WTC11 (cell line): ENCODE measurements at regions not wholly inside any gene's neighbourhood (a gene's known extent, or its start where the extent isn't known, plus 50 kb on each side); places are given as distances from the start of the nearest gene placed in this dataset.

ENCODE experiments used
- ATAC-seq: fragments of 200-7000 bp; cut with Tn5 transposase; 2 replicates; pipeline ENCODE4 v1.10.0; 2021; ENCODE audit warnings: mild to moderate bottlenecking, moderate library complexity
- CTCF ChIA-PET: fragments of 300-600 bp; sonication (Branson Sonifier 250); formaldehyde crosslinking; loops from one replicate; lab custom pipeline; 2021; ENCODE audit warnings: antibody characterized with exemption; lab: Charles Lee
- POLR2A ChIA-PET: fragments of 350-600 bp; sonication (Branson Sonifier 250); formaldehyde crosslinking; loops from one replicate; lab custom pipeline; 2021; ENCODE audit warnings: antibody characterized with exemption; lab: Charles Lee
- DNase-seq: peaks from one replicate; pipeline ENCODE4 v3.0.0; 2021; ENCODE audit warnings: low spot score
- H3K27ac Mint-ChIP-seq: 2 replicates; pipeline ENCODE4 v1.8.0; 2021; ENCODE audit warnings: mixed read lengths
- H3K27me3 Mint-ChIP-seq: 2 replicates; pipeline ENCODE4 v1.8.0; 2021; ENCODE audit warnings: low read depth, mild to moderate bottlenecking, moderate library complexity, mixed read lengths
- H3K36me3 Mint-ChIP-seq: 2 replicates; pipeline ENCODE4 v1.8.0; 2021; ENCODE audit warnings: mixed read lengths
- H3K4me1 Mint-ChIP-seq: 2 replicates; pipeline ENCODE4 v1.8.0; 2022; ENCODE audit warnings: mixed read lengths
- H3K4me3 Mint-ChIP-seq: 2 replicates; pipeline ENCODE4 v1.8.0; 2021; ENCODE audit warnings: mild to moderate bottlenecking, moderate library complexity, mixed read lengths
- H3K9me3 Mint-ChIP-seq: 2 replicates; pipeline ENCODE4 v1.8.0; 2021; ENCODE audit warnings: mixed read lengths
- AR ChIP-seq: fragments of 250-450 bp; sonication (Bioruptor Pico); IDR thresholded peaks from 2 replicates; pipeline ENCODE4 v1.9.0; 2021; ENCODE audit warnings: mild to moderate bottlenecking
- ATF1 ChIP-seq: sonication (generic); formaldehyde crosslinking; IDR thresholded peaks from 2 replicates; pipeline ENCODE4 v1.8.1; 2023; ENCODE audit warnings: mild to moderate bottlenecking, moderate library complexity, missing genetic modification reagents
- ERG ChIP-seq: fragments of 250-450 bp; sonication (Bioruptor Pico); IDR thresholded peaks from 2 replicates; pipeline ENCODE4 v1.8.0; 2021; ENCODE audit warnings: mild to moderate bottlenecking
- FOXP1 ChIP-seq: sonication (generic); formaldehyde crosslinking; IDR thresholded peaks from 2 replicates; pipeline ENCODE4 v1.8.0; 2022; ENCODE audit warnings: missing genetic modification reagents, mild to moderate bottlenecking, moderate library complexity, borderline replicate concordance
- GRHL2 ChIP-seq: fragments of 250-450 bp; sonication (Bioruptor Pico); IDR thresholded peaks from 2 replicates; pipeline ENCODE4 v1.8.0; 2022; ENCODE audit warnings: mild to moderate bottlenecking, moderate library complexity; ENCODE audit not compliant: insufficient replicate concordance, severe bottlenecking
- HMGA2 ChIP-seq: fragments of 250-450 bp; sonication (Bioruptor Pico); IDR thresholded peaks from 2 replicates; pipeline ENCODE4 v1.4.0; 2021; ENCODE audit warnings: mild to moderate bottlenecking, moderate library complexity
- HMGXB4 ChIP-seq: sonication (generic); formaldehyde crosslinking; IDR thresholded peaks from 2 replicates; pipeline ENCODE4 v1.8.1; 2023; ENCODE audit warnings: mild to moderate bottlenecking, moderate library complexity, missing genetic modification reagents
- JAZF1 ChIP-seq: fragments of 250-450 bp; sonication (Bioruptor Pico); IDR thresholded peaks from 2 replicates; pipeline ENCODE4 v1.9.0; 2021; ENCODE audit warnings: moderate library complexity, mild to moderate bottlenecking, inconsistent platforms
- JUN ChIP-seq: sonication (generic); formaldehyde crosslinking; IDR thresholded peaks from 2 replicates; pipeline ENCODE4 v1.8.0; 2023; ENCODE audit warnings: mild to moderate bottlenecking, missing genetic modification reagents
- KAT7 ChIP-seq: sonication (generic); formaldehyde crosslinking; IDR thresholded peaks from 2 replicates; pipeline ENCODE4 v1.8.1; 2023; ENCODE audit warnings: missing genetic modification reagents, mild to moderate bottlenecking, borderline replicate concordance
- NFYB ChIP-seq: sonication (generic); formaldehyde crosslinking; conservative IDR thresholded peaks from 2 replicates; pipeline ENCODE4 v1.8.0; 2022; ENCODE audit warnings: low read depth, missing genetic modification reagents
- OVOL2 ChIP-seq: fragments of 250-450 bp; sonication (Bioruptor Pico); IDR thresholded peaks from 2 replicates; pipeline ENCODE4 v1.9.0; 2021; ENCODE audit warnings: mild to moderate bottlenecking, borderline replicate concordance
- PRRX2 ChIP-seq: fragments of 250-450 bp; sonication (Bioruptor Pico); IDR thresholded peaks from 2 replicates; pipeline ENCODE4 v1.8.0; 2021; ENCODE audit warnings: mild to moderate bottlenecking
- TCF7 ChIP-seq: sonication (generic); formaldehyde crosslinking; IDR thresholded peaks from 2 replicates; pipeline ENCODE4 v1.8.0; 2022; ENCODE audit warnings: mild to moderate bottlenecking, low read depth, missing genetic modification reagents, moderate library complexity
- TEAD1 ChIP-seq: sonication (generic); formaldehyde crosslinking; IDR thresholded peaks from 2 replicates; pipeline ENCODE4 v1.8.0; 2022; ENCODE audit warnings: mild to moderate bottlenecking, missing genetic modification reagents
- USF2 ChIP-seq: sonication (generic); formaldehyde crosslinking; IDR thresholded peaks from 2 replicates; pipeline ENCODE4 v1.8.1; 2023; ENCODE audit warnings: mild to moderate bottlenecking, missing genetic modification reagents, moderate library complexity
- ZBTB21 ChIP-seq: sonication (generic); formaldehyde crosslinking; IDR thresholded peaks from 2 replicates; pipeline ENCODE4 v1.8.1; 2023; ENCODE audit warnings: mild to moderate bottlenecking, missing genetic modification reagents, borderline replicate concordance
- ZNF219 ChIP-seq: sonication (generic); formaldehyde crosslinking; IDR thresholded peaks from 2 replicates; pipeline ENCODE4 v1.8.0; 2023; ENCODE audit warnings: missing genetic modification reagents, mild to moderate bottlenecking, borderline replicate concordance
- ZNF263 ChIP-seq: sonication (generic); formaldehyde crosslinking; IDR thresholded peaks from 2 replicates; pipeline ENCODE4 v1.8.1; 2022; ENCODE audit warnings: low read depth, mild to moderate bottlenecking, moderate library complexity, missing genetic modification reagents
- ZNF396 ChIP-seq: fragments of 250-450 bp; sonication (Bioruptor Pico); IDR thresholded peaks from 2 replicates; pipeline ENCODE4 v1.8.0; 2021; ENCODE audit warnings: mild to moderate bottlenecking, moderate library complexity, borderline replicate concordance
- ZNF512 ChIP-seq: sonication (generic); formaldehyde crosslinking; IDR thresholded peaks from 2 replicates; pipeline ENCODE4 v1.8.1; 2022; ENCODE audit warnings: missing genetic modification reagents, borderline replicate concordance
- ZSCAN18 ChIP-seq: fragments of 250-450 bp; sonication (Bioruptor Pico); IDR thresholded peaks from 2 replicates; pipeline ENCODE4 v2.1.2; 2022; ENCODE audit warnings: mild to moderate bottlenecking, moderate library complexity

GRCh38 chr10:28903063-28903462 is 225.7 kb downstream of the BAMBI start:
- ATAC-seq (no peak), DNase-seq (no peak)
- Mint-ChIP-seq H3K36me3 (peaks cover 9% of the 10 kb centered on the region), H3K27me3 (no peaks in the 10 kb centered on the region), H3K9me3 (peaks cover 13% of the 10 kb centered on the region), H3K27ac (no peak overlapping the region), H3K4me1 (no peaks in the 10 kb centered on the region), H3K4me3 (no peak overlapping the region)
- TF ChIP-seq ZBTB21 (CRISPR knock-in tag): no peak
- TF ChIP-seq JAZF1 (CRISPR knock-in tag): no peak
- TF ChIP-seq ZNF219 (CRISPR knock-in tag): no peak
- TF ChIP-seq KAT7 (CRISPR knock-in tag): no peak
- no peak for TF ChIP-seq TEAD1
- CTCF ChIA-PET: no interaction called here
- POLR2A ChIA-PET: no interaction called here

GRCh38 chr10:28903736-28904135 is 226.4 kb downstream of the BAMBI start:
- DNase-seq: no peak
- H3K4me3 Mint-ChIP-seq: no peak overlapping the region
- peaks cover 9% of the 10 kb centered on the region for H3K36me3 Mint-ChIP-seq
- no peaks in the 10 kb centered on the region for H3K27me3 Mint-ChIP-seq
- no peak overlapping the region for H3K27ac Mint-ChIP-seq
- peaks cover 13% of the 10 kb centered on the region for H3K9me3 Mint-ChIP-seq
- POLR2A ChIA-PET: no interaction called here
- no peak for TF ChIP-seq ZNF396 (CRISPR knock-in tag)
- TF ChIP-seq OVOL2: no peak
- TF ChIP-seq JUN: no peak
- TF ChIP-seq ZSCAN18 (CRISPR knock-in tag): no peak
- TF ChIP-seq, all 79 proteins: peak for 0
- CTCF ChIA-PET: interaction anchor here (1.5 kb wide), 1 partner anchor 240 kb away, joined by 5 read pairs; no protein-coding TSS in a partner anchor
- H3K4me1 Mint-ChIP-seq: no peaks in the 10 kb centered on the region
- ATAC-seq: no peak

GRCh38 chr10:28905371-28905770 is 228.1 kb downstream of the BAMBI start:
- ChIA-PET CTCF (no interaction called here), POLR2A (no interaction called here)
- Mint-ChIP-seq H3K4me3 (no peak overlapping the region), H3K27me3 (no peaks in the 10 kb centered on the region), H3K27ac (no peak overlapping the region), H3K4me1 (no peaks in the 10 kb centered on the region), H3K36me3 (peaks cover 9% of the 10 kb centered on the region), H3K9me3 (peaks cover 11% of the 10 kb centered on the region)
- TF ChIP-seq USF2 (no peak), ATF1 (no peak), ERG (no peak), AR (CRISPR knock-in tag) (no peak), PRRX2 (CRISPR knock-in tag) (no peak), ZNF263 (CRISPR knock-in tag) (no peak), FOXP1 (CRISPR knock-in tag) (no peak), NFYB (CRISPR knock-in tag) (no peak), ZNF219 (CRISPR knock-in tag) (no peak), HMGA2 (CRISPR knock-in tag) (no peak), ZNF512 (CRISPR knock-in tag) (no peak), GRHL2 (CRISPR knock-in tag) (no peak), TCF7 (CRISPR knock-in tag) (no peak), HMGXB4 (CRISPR knock-in tag) (no peak)
- no peak for ATAC-seq
- DNase-seq: no peak
